ENCODE measurements at regions not wholly inside any gene's neighbourhood (a gene's known extent, or its start where the extent isn't known, plus 50 kb on each side); places are given as distances from the start of the nearest gene placed in this dataset.

DNA sequence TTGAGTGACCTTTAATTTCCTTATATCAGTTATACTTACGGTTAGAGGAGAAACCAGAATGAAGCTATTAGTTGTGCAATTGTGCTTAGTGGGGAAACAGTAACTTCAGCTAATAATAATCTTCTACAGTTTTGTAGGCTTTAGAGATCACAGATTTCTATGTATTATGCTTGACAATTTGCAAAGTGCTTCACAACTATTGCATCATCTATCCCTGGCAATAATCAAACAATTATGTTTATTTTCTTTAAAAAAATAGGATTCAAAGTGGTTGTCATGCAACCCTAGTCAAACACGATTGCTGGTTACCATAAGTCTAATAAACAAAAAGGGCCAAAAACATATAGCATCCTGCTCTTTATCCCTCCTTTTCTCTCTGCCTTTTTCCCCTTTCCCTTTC, 530.3 kb downstream of the NXPH1 start:
- Mint-ChIP-seq H3K36me3 (ENCODE audit: insufficient read depth) (no peaks in the 10 kb centered on the region), H3K27me3 (no peaks in the 10 kb centered on the region), H3K27ac (no peak overlapping the region), H3K4me1 (ENCODE audit: low read depth) (no peaks in the 10 kb centered on the region), H3K4me3 (ENCODE audit: low read depth) (no peak overlapping the region), H3K9me3 (ENCODE audit: low read depth) (no peaks in the 10 kb centered on the region)
- TF ChIP-seq, protein P1, sequence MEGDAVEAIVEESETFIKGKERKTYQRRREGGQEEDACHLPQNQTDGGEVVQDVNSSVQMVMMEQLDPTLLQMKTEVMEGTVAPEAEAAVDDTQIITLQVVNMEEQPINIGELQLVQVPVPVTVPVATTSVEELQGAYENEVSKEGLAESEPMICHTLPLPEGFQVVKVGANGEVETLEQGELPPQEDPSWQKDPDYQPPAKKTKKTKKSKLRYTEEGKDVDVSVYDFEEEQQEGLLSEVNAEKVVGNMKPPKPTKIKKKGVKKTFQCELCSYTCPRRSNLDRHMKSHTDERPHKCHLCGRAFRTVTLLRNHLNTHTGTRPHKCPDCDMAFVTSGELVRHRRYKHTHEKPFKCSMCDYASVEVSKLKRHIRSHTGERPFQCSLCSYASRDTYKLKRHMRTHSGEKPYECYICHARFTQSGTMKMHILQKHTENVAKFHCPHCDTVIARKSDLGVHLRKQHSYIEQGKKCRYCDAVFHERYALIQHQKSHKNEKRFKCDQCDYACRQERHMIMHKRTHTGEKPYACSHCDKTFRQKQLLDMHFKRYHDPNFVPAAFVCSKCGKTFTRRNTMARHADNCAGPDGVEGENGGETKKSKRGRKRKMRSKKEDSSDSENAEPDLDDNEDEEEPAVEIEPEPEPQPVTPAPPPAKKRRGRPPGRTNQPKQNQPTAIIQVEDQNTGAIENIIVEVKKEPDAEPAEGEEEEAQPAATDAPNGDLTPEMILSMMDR (IDR thresholded peaks at IDR 0.05; ENCODE audit: unreplicated experiment) = no peak
- DNase-seq (ENCODE audit: low spot score, unreplicated experiment) = no peak

DNA sequence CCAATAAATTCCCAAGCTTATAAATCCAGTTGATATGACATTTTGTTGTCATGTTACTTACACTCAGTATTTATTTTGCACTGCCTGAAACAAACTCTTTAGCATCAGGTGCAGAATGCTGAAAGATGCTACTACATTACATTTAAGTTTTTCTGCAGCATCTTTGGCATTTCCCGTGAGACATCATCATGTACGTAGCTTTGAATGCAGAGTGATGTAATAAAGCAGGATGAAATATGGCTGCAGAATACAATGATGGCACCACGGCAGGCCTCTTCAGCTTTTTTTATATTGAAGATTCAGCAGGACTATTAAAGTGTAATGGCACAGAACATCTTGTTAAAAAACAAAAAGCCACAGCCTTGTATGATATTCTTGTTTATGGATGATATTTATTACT, 531.8 kb downstream of the NXPH1 start:
- H3K36me3 Mint-ChIP-seq (ENCODE audit: insufficient read depth) = no peaks in the 10 kb centered on the region
- H3K4me1 Mint-ChIP-seq (ENCODE audit: low read depth) = no peaks in the 10 kb centered on the region
- H3K9me3 Mint-ChIP-seq (ENCODE audit: low read depth) = no peaks in the 10 kb centered on the region
- TF ChIP-seq, protein P1 (IDR thresholded peaks at IDR 0.05; ENCODE audit: unreplicated experiment) = no peak
- H3K27ac Mint-ChIP-seq = no peak overlapping the region
- H3K27me3 Mint-ChIP-seq = no peaks in the 10 kb centered on the region
- H3K4me3 Mint-ChIP-seq (ENCODE audit: low read depth) = no peak overlapping the region
- no peak for DNase-seq (ENCODE audit: low spot score, unreplicated experiment)

DNA sequence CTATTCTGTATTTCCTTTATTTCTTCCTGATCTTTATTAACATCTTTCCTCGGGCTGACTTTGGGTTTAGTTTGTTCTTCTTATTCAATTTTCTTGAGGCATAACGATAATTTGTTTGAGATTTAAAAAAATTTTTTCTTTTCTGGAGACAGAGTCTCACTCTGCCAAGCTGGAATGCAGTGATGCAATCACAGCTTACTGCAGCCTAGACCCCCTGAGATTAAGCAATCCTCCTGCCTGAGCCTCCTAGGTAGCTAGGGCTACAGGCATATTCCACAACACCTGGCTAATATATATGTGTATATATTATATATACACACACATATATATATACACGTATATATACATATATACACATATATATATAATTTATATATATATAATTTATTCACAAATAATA, 540.2 kb downstream of the NXPH1 start:
- DNase-seq (ENCODE audit: low spot score, unreplicated experiment) = no peak
- H3K4me1 Mint-ChIP-seq (ENCODE audit: low read depth) = peaks cover 15% of the 10 kb centered on the region

DNA sequence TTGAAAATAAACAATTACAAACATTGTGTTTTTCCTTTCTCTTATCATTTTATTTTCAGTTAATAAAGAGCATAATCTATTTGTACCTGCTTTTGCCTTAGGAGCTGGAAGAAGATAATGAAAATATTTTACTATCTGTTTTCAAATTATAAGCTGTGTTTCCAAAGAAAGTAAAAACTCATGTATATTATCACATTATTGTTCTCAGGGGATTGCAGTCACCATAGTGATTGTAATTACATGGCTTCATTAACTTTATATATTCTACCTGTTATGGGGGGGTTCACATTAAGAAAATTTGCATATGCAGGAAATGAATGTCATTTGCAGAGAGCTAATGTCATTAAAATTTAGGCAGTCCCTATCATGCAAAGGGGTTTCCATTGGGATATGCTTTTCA, 542.3 kb downstream of the NXPH1 start:
- TF ChIP-seq, protein P1 (IDR thresholded peaks at IDR 0.05; ENCODE audit: unreplicated experiment) = no peak
- Mint-ChIP-seq H3K9me3 (ENCODE audit: low read depth) (peaks cover 9% of the 10 kb centered on the region), H3K4me3 (ENCODE audit: low read depth) (no peak overlapping the region), H3K27ac (no peak overlapping the region), H3K27me3 (no peaks in the 10 kb centered on the region), H3K36me3 (ENCODE audit: insufficient read depth) (no peaks in the 10 kb centered on the region), H3K4me1 (ENCODE audit: low read depth) (peaks cover 15% of the 10 kb centered on the region)
- no peak for DNase-seq (ENCODE audit: low spot score, unreplicated experiment)

More for the DNA sequence above, 540.2 kb downstream of the NXPH1 start:
- no peaks in the 10 kb centered on the region for H3K36me3 Mint-ChIP-seq (ENCODE audit: insufficient read depth)
- TF ChIP-seq, protein P1 (IDR thresholded peaks at IDR 0.05; ENCODE audit: unreplicated experiment) = no peak
- H3K27me3 Mint-ChIP-seq = no peaks in the 10 kb centered on the region
- H3K27ac Mint-ChIP-seq = no peak overlapping the region
- peaks cover 9% of the 10 kb centered on the region for H3K9me3 Mint-ChIP-seq (ENCODE audit: low read depth)
- H3K4me3 Mint-ChIP-seq (ENCODE audit: low read depth) = no peak overlapping the region

DNA sequence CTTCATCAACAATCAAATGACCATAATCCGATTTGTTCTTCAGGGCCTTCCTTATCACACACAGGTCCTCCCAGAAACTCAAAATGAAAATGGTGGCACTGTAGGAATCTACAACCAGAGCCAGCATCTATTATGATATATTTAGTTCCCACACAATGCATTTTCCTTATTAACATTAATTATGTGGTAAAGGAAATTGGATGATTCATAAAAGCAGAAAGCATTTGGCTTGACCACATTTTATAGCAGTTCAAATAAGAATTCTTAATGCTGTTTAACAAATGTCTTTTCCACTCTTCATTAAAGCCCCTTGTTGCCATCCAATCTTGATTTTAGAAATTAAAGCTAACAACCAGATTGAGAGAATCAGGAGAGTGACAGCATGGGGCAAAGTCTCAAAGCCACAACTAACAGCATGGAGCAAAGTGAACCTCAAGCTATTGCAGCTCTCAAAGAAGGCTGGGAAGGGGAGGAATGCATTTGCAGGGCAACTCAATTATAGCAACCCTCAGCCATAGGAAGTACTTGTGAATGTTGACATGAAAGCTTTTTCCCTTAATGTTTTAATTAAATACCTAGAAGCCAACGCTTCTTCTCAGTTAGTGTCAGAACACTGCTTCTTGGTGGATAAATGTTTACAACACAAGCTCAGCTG, 549.1 kb downstream of the NXPH1 start:
- TF ChIP-seq, protein P1 (IDR thresholded peaks at IDR 0.05; ENCODE audit: unreplicated experiment) = no peak
- Mint-ChIP-seq H3K4me1 (ENCODE audit: low read depth) (no peaks in the 10 kb centered on the region), H3K4me3 (ENCODE audit: low read depth) (no peak overlapping the region), H3K27me3 (no peaks in the 10 kb centered on the region), H3K9me3 (ENCODE audit: low read depth) (peaks cover 5% of the 10 kb centered on the region), H3K27ac (no peak overlapping the region), H3K36me3 (ENCODE audit: insufficient read depth) (no peaks in the 10 kb centered on the region)
- DNase-seq (ENCODE audit: low spot score, unreplicated experiment) = no peak
